ENCODE measurements at regions not wholly inside any gene's neighbourhood (a gene's known extent, or its start where the extent isn't known, plus 50 kb on each side); places are given as distances from the start of the nearest gene placed in this dataset.
"Not testable (repeated sequence)": the region's sequence is repeated elsewhere in the genome, so short reads cannot be mapped to it uniquely, and the experiment has no call there.

DNA sequence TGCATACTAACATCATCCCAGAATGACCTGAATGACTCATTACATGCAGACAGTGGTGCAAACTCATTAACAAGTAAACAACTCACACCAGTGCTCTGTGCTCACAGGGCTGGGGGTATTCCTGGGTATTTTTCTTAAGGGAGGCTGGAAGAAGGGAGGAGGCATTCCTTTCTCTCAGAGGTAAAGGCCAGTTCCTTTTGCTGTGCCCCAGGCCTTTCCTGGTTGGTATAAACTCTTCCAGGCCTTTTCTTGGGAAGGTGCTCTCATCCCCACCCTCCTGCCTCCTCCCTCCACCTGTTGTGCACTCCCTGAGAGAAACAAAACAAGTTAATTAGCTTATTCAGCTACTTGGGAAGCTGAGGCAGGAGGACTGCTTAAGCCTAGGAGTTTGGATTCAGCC lies 4779.2 kb upstream of the OR11H1 start:
- TF ChIP-seq, protein P1, sequence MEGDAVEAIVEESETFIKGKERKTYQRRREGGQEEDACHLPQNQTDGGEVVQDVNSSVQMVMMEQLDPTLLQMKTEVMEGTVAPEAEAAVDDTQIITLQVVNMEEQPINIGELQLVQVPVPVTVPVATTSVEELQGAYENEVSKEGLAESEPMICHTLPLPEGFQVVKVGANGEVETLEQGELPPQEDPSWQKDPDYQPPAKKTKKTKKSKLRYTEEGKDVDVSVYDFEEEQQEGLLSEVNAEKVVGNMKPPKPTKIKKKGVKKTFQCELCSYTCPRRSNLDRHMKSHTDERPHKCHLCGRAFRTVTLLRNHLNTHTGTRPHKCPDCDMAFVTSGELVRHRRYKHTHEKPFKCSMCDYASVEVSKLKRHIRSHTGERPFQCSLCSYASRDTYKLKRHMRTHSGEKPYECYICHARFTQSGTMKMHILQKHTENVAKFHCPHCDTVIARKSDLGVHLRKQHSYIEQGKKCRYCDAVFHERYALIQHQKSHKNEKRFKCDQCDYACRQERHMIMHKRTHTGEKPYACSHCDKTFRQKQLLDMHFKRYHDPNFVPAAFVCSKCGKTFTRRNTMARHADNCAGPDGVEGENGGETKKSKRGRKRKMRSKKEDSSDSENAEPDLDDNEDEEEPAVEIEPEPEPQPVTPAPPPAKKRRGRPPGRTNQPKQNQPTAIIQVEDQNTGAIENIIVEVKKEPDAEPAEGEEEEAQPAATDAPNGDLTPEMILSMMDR (IDR thresholded peaks at IDR 0.05): not testable (repeated sequence)
- not testable (repeated sequence) for TF ChIP-seq POLR2AphosphoS5 (IDR thresholded peaks at IDR 0.05)

Measured in prostate gland (tissue), 2 donors.